T-helper 2 cell (primary cell): ENCODE measurements at regions not wholly inside any gene's neighbourhood (a gene's known extent, or its start where the extent isn't known, plus 50 kb on each side); places are given as distances from the start of the nearest gene placed in this dataset.

Source experiments
- DNase-seq, 5 experiments: peaks; one replicate each; pipeline versions ENCODE4 v3.0.0 to v3.0.0-alpha.2; 2012 to 2022

GRCh38 chr13:103200118-103200885 lies 134.1 kb upstream of the SLC10A2 start:
- no peak for DNase-seq

DNA sequence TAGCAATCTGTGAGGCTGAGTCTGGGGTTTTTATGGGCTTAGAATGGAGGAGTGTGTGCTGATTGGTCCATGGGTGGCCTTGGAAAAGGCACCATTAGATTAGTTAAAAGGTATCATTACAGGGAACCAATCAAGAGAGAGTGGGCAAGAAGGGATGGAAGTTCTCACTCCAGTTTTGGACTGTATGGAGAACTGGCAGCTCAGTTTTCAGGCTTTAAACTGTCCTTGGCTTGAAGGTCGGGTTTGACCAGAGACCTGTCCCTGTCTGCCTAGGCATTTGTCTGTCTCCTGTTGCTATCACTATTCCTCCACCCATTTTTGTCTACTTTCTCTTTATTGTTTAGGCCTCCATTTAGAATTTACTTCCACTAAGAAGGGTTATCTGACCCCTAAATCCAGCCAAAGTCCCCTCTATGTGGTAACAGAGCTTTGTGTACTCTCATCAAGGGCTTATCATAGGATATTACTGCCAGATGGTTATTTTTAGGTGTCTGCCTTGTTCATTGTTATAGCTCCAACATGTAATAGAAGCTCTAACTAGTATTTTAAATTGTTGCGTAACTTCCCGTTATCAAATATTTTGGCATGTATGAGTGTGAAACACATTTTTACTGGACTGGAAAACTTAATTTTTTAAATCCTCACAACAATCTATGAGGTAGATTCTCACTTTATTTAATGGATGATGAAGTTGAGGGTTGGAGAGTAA lies 133.3 kb upstream of the SLC10A2 start:
- DNase-seq, result no peak

DNA sequence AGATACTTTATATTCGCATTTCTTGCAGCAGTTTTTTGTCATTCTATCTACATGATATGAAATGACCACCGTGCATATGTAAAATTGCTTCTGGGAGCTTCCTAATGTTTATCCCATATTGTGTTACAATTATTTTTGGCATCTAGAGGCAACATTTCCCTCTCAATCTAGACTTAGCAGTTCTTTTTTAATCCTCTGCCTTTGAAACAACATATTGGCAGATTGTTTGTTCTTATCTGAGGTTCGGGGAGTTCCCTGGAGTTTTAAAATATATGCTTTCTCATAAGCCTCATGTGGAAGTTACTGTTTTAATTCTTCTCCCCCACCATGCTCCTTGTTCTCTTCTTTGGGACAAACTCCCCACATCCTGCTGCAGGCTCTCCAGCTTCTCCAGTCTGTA lies 130.1 kb upstream of the SLC10A2 start:
- DNase-seq, result no peak

GRCh38 chr13:103195762-103196161 lies 129.5 kb upstream of the SLC10A2 start:
- DNase-seq, result no peak

DNA sequence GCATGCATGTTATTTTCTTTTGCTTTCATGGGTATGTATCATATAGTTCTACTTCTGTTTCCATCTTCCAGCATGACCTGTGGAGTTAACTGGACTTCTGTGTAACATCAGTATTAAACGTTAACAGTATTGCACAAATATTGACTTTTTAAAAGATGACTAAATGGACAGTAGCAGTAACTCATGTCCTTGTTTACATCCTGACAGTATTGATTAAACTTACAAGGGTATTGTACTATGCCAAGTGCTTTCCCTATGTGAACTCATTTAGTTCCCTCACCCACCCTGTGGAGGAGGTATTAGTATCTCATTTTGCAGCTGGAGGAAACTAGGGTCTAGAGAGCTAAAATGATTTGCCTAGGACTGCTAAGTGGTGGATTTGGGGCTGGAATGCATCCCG lies 128.7 kb upstream of the SLC10A2 start:
- DNase-seq, result no peak

DNA sequence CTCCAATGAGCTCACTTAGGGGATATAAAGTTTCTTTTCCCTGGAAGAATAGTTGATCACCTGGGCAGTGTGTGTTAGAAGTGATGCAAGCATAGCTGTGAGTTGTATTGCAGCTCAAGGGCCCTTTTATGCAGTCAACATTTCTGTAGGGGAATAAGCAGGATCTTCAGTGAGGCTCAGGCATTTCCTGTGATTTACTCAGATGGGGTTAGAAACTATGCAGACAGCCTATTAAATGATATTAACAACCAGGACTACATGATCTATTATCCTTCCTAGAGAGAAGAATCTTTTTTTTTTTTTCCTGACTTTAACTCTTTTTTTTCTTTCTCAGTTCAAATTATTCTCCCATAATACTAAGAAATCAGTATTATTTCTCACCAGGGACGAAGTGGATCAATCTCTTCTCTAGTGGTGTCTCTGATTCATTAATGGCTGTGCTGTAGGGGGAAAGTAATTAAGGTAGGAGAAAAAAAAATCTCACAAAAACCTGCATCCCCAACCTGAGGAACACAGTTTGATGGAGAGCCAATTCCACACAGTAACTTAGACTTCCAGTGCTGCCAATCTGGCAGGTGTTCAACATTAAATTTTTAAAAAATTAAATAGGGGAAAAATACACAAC lies 126.4 kb upstream of the SLC10A2 start:
- DNase-seq, result no peak

- no peak for DNase-seq
These were observed 124.6 kb upstream of the SLC10A2 start for GRCh38 chr13:103190841-103191240.

DNA sequence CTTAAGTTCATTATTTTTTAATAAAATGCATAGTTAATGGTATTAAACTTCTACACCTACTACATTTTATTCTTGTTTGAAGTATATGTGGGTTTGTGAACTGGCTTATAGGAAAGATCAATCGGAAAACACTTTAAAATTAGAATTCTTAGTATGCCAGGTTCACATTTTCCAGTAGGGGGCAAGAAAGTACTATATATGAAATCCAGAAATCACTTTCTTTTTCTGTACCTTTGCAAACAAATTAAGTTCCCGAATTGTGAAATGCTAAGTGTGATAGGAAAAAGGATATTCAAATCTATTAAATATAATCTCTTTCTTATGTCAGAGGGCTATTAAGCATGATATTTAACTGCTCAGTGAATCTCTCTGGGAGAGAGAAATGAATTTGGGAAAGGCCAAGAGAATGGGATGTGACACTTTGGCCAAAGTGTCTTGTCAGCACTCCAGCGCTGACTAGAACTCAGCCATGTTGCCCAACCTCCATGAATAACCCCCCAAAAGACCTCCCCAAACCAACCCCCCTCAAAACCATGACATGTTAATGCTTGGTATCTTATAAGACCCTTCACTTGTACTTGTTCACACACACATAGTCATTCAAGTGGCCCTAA lies 122.6 kb upstream of the SLC10A2 start:
- DNase-seq, result peak in 1 of 5 experiments; percentile 1

GRCh38 chr13:103187721-103188156 lies 121.5 kb upstream of the SLC10A2 start:
- no peak for DNase-seq

DNA sequence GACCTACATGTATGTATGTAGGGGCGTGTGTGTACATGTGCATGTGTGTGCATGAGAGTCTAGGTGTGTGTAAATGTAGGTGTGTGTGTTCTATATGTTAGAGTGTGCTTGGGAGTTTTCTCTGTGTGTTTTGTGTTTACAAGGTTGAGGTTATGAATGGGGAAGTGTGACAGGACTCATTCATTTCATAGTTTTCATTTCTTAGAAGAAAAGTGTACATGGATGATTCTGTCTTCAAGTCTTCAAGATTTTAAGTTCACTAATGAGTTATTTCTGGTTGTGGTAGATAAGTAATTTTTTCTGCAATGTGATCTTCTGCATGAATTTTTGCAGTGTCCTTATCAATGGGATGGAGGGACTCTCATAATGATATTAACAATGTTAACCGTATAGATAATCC lies 118.2 kb upstream of the SLC10A2 start:
- DNase-seq, result no peak

DNA sequence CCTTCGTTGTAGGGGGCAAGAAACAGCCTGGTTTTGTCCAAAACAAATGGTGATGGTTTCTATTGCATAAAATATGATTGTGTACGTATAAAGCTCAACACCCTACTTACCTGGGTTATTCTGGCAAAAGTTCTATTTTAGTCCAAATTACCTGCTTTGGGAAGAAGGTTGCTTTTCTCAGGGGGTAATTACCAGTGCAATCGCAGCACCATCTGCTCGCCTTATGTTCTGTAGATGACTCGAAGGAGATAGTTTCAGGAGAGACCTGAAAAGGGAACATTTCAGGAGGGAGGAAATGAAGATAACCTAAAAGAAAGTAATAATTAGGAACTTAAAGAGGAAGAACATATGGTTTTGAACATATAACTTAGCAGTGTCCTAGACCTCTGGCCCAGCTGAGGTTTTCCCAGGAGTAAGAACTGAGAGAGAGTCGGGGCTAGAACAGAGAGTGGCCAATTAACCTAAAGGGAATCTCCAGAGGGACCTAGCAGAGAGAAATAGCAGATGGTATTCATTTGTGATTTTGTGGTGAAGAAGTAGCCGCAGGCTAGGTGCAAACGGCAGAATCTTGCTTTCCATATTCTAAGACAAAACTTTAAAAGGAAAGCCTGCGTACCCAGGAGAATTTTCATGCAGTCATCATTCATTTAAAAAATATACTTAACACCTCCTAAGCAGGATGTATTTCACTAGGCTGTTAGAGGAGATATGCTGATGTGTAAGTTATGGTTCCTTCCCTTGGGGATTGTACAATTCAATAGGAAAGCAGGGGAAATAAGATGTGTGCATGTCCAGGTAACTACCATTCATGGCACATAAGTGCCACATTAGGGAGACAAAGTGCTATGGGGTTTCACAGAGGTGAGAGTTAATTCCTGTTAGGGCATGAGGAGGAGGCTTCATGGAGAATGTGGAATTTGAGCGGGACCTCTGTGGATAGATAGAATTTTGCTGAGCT lies 113.0 kb upstream of the SLC10A2 start:
- DNase-seq, result no peak

DNA sequence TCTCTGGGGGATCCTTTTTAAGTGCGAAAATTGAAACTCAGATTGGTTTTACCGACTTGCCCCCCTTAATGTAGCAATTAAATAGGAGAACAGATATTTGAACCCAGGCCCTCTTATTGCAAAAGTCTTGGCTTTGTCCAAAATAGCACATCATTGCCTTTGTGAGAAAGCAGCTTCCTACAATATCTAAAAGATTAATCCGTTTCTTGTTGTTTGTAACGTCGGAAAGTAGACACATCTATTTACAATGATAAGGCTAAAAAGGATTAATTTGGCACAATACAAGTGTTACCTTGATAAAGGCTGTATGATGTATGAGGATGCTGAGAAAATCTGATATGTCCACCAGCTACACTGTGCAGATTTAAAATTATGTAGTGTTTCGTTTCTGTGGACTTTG lies 108.7 kb upstream of the SLC10A2 start:
- no peak for DNase-seq

DNA sequence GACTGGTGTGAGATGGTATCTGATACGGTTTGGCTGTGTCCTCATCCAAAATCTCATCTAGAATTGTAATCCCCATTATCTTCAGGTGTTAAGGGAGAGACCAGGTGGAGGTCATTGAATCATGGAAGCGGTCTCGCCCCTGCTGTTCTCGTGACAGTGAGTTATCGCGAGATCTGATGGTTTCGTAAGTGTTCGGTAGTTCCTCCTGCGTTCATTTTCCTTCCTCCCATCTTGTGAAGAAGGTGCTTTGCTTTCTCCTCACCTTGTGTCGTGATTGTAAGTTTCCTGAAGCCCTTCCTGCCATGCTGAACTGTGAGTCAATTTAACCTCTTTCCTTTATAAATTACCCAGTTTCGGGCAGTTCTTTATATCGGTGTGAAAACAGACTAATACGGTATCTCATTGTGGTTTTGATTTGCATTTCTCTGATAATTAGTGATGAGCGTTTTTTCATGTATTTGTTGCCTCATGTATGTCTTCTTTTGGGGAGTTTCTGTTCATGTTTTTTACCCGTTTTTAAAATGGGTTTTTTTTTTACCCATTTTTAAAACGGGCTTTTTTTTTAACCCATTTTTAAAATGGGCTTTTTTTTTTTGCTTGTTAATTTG lies 102.8 kb upstream of the SLC10A2 start:
- no peak for DNase-seq

DNA sequence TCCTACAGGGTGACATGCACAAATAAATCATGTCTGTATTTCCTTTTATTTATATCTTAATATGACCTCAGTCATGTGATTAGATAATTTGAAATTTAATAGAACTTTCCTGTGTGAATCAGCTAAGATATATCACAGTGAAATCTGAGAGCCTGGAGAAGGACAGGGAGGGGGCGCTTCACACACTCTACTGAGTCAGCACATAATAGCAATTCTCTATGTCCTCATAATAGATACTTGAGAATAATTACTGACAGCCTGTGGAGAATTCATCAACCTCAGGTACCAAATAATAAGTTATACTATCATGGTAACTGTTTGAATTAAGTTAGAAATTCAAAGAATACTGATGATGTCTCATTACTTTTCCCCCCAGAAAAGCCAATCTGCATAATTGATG lies 98.0 kb upstream of the SLC10A2 start:
- no peak for DNase-seq

- no peak for DNase-seq
These were observed 95.3 kb upstream of the SLC10A2 start for GRCh38 chr13:103161476-103161875.

DNA sequence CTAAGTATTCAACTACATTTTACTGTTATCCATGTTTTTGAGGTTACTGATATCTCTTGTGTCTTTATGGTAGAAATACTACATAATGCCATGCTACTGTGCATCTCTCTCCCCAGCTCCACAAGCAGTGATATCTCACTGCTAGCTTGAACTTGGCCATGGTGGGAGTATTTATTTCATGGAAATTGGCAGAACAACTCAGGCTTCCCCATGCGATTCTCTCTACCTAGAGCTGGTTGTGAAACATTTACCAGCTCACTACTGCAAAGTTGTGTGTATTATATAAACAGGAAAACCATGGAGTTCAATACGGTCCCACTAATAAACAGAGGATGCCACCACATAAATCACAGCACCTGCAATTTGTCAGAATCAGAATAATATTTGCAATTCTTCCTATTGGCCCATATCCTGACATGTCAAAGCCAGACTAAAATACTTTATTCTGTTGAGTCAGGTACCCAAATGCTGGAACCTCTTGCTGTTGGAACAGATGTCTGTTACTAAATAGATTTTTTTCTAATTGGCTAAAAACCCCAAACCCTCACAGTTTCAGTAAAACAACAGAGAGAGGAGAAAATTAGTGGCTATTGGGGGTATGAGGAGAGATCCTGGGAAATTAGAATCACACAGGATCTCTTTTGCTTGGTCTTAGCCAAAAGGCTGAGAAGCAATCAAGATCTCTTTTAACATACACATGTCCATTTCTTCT lies 91.4 kb upstream of the SLC10A2 start:
- no peak for DNase-seq

- no peak for DNase-seq
These were observed 90.8 kb upstream of the SLC10A2 start for GRCh38 chr13:103157016-103157415.

GRCh38 chr13:103156346-103156998 lies 90.3 kb upstream of the SLC10A2 start:
- DNase-seq, result no peak

DNA sequence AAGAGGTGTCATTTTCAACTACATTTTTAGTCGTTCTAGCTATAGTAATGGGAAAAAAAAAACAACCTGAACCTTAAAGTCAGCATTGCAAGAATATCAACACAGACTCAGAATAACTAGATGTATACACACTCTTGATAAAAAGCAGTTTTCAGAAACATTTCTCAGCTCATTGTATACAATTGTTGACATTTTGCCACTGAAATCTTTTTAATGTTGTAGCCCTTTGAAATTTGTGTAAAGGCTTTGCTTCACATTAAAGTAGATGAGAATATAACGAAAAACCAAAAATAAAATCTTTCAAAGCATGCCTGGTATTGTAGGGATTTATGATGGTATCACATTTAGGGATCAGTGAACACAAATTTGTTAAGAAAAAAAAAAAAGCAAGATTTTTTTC lies 87.2 kb upstream of the SLC10A2 start:
- DNase-seq, result no peak

DNA sequence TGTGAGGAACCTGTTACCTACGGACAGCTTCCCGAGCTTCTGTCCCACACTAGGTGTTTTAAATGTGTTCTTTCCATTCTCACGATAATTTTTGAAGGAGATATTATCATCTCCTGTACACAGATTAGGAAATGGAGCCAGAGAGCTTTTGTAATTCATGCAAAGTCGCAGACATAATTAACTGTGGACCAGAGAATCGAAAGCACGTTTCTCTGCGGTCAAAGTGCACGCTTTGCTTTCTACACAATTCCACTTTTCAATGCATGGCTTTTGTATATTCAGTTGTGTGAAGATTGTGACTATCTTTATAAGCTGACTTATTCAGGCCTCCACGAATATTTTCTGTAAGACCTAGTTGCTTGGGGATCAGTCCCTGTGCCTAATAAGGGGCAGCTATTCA lies 81.7 kb upstream of the SLC10A2 start:
- no peak for DNase-seq

DNA sequence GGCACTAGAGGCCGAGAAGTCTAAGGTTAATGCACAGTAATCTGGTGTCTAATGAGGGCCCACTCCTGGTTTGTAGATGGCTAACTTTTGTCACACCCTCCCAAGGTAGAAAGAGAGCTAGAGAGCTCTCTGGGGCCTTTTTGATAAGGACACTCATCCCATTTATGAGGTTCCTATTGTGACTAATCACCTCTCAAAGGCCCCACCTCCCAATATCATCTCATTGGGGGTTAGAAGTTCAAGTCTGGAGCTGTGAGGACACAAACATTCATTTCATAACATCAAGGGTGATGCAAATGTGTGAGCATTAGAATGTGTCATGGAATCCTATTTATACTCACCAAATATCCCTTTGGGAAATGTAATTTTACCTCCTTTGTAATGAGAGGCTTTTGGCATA lies 79.2 kb upstream of the SLC10A2 start:
- DNase-seq, result no peak
